SK-N-MC (cell line): ENCODE measurements at regions not wholly inside any gene's neighbourhood (a gene's known extent, or its start where the extent isn't known, plus 50 kb on each side); places are given as distances from the start of the nearest gene placed in this dataset.

Experiments
- EZH2 ChIP-seq: fragments of 200-600 bp; sonication (generic); IDR thresholded peaks from one replicate; pipeline ENCODE4 v1.6.1; 2017; ENCODE audit warnings: antibody characterized with exemption
- POLR2AphosphoS5 ChIP-seq: IDR thresholded peaks from 2 replicates; pipeline ENCODE4 v1.6.1; 2012; ENCODE audit warnings: mild to moderate bottlenecking, low read depth, low read length, borderline replicate concordance

- no peak for TF ChIP-seq EZH2
- TF ChIP-seq POLR2AphosphoS5, result no peak
Observed at GRCh38 chrX:94302446-94302845, 628.4 kb downstream of the FAM133A start.
